Liver (tissue), 3 donors: ENCODE measurements at regions not wholly inside any gene's neighbourhood (a gene's known extent, or its start where the extent isn't known, plus 50 kb on each side); places are given as distances from the start of the nearest gene placed in this dataset.

Source experiments
- EGR1 ChIP-seq, 2 donors: IDR thresholded peaks; 2 replicates each; pipeline ENCODE4 v1.6.1; 2016 to 2018; ENCODE audit warnings: antibody characterized with exemption in 2 of 2, low read depth in 2 of 2
- FOXA2 ChIP-seq: IDR thresholded peaks from 2 replicates; pipeline ENCODE4 v1.6.1; 2016; ENCODE audit warnings: antibody characterized with exemption
- HNF4G ChIP-seq: IDR thresholded peaks from 2 replicates; pipeline ENCODE4 v1.6.1; 2016; ENCODE audit warnings: antibody characterized with exemption
- JUND ChIP-seq, 2 donors: IDR thresholded peaks; 2 replicates each; pipeline ENCODE4 v1.6.1; 2016; ENCODE audit warnings: antibody characterized with exemption in 2 of 2
- NR2F2 ChIP-seq: IDR thresholded peaks from 2 replicates; pipeline ENCODE4 v1.6.1; 2016; ENCODE audit warnings: antibody characterized with exemption
- RAD21 ChIP-seq, 2 donors: IDR thresholded peaks; 2 replicates each; pipeline ENCODE4 v1.6.1; 2016; ENCODE audit warnings: antibody characterized with exemption in 2 of 2, mild to moderate bottlenecking in 2 of 2
- SP1 ChIP-seq: IDR thresholded peaks from 2 replicates; pipeline ENCODE4 v1.6.1; 2018; ENCODE audit warnings: antibody characterized with exemption, mild to moderate bottlenecking
- TAF1 ChIP-seq: conservative IDR thresholded peaks from 2 replicates; pipeline ENCODE4 v1.6.1; 2016; ENCODE audit warnings: antibody characterized with exemption, mild to moderate bottlenecking
- TF ChIP-seq, protein P1 (sequence below): fragments of 150-350 bp; IDR thresholded peaks from 2 replicates; pipeline ENCODE4 v1.5.1; 2017; ENCODE audit warnings: improper control_type of control experiment, low read depth, low read length; ENCODE audit not compliant: missing input control
- TF ChIP-seq, protein P2 (sequence below): IDR thresholded peaks from 2 replicates; pipeline ENCODE4 v1.6.1; 2016; ENCODE audit warnings: antibody characterized with exemption
- TF ChIP-seq, protein P3 (sequence below): IDR thresholded peaks from 2 replicates; pipeline ENCODE4 v1.6.1; 2016; ENCODE audit warnings: antibody characterized with exemption
- TF ChIP-seq, protein P4 (sequence below): IDR thresholded peaks from 2 replicates; pipeline ENCODE4 v1.6.1; 2016; ENCODE audit warnings: antibody characterized with exemption
- TF ChIP-seq, protein P5 (sequence below): IDR thresholded peaks from 2 replicates; pipeline ENCODE4 v1.6.1; 2016; ENCODE audit warnings: antibody characterized with exemption, mild to moderate bottlenecking
- donor health status: healthy.
- donor health status: healthy.

DNA sequence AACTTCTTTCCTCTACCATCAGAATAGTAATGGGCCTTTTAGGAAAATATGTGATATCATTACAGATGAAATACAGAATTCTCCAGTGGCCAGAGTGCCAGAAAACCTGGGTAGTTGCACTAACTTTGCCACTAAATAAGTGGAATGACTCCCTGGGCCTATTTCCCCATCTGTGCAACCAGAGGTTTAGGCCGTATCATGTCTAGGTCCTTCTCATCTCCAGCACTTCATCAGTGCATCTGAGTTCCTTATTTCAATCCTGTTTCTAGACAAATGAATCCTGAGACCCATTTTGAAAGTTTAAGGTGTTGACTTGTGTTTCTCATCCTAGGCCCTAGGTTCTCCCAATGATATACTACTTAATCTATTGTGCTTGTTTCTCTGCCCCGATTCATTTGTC is 236.2 kb downstream of the CD83 start:
- TF ChIP-seq, protein P1, sequence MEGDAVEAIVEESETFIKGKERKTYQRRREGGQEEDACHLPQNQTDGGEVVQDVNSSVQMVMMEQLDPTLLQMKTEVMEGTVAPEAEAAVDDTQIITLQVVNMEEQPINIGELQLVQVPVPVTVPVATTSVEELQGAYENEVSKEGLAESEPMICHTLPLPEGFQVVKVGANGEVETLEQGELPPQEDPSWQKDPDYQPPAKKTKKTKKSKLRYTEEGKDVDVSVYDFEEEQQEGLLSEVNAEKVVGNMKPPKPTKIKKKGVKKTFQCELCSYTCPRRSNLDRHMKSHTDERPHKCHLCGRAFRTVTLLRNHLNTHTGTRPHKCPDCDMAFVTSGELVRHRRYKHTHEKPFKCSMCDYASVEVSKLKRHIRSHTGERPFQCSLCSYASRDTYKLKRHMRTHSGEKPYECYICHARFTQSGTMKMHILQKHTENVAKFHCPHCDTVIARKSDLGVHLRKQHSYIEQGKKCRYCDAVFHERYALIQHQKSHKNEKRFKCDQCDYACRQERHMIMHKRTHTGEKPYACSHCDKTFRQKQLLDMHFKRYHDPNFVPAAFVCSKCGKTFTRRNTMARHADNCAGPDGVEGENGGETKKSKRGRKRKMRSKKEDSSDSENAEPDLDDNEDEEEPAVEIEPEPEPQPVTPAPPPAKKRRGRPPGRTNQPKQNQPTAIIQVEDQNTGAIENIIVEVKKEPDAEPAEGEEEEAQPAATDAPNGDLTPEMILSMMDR, result no peak
- TF ChIP-seq HNF4G (no peak), EGR1 (IDR thresholded peaks at IDR 0.05; ENCODE audit: low read depth in 2 of 2) (no peak), JUND (IDR thresholded peaks at IDR 0.05) (no peak), SP1 (no peak), RAD21 (IDR thresholded peaks at IDR 0.05) (no peak), NR2F2 (no peak), FOXA2 (no peak), TAF1 (no peak)
- TF ChIP-seq, protein P2, sequence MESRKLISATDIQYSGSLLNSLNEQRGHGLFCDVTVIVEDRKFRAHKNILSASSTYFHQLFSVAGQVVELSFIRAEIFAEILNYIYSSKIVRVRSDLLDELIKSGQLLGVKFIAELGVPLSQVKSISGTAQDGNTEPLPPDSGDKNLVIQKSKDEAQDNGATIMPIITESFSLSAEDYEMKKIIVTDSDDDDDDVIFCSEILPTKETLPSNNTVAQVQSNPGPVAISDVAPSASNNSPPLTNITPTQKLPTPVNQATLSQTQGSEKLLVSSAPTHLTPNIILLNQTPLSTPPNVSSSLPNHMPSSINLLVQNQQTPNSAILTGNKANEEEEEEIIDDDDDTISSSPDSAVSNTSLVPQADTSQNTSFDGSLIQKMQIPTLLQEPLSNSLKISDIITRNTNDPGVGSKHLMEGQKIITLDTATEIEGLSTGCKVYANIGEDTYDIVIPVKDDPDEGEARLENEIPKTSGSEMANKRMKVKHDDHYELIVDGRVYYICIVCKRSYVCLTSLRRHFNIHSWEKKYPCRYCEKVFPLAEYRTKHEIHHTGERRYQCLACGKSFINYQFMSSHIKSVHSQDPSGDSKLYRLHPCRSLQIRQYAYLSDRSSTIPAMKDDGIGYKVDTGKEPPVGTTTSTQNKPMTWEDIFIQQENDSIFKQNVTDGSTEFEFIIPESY, result no peak
- TF ChIP-seq, protein P3, sequence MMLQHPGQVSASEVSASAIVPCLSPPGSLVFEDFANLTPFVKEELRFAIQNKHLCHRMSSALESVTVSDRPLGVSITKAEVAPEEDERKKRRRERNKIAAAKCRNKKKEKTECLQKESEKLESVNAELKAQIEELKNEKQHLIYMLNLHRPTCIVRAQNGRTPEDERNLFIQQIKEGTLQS, result no peak
- TF ChIP-seq, protein P4, sequence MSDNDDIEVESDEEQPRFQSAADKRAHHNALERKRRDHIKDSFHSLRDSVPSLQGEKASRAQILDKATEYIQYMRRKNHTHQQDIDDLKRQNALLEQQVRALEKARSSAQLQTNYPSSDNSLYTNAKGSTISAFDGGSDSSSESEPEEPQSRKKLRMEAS, result no peak
- TF ChIP-seq, protein P5, sequence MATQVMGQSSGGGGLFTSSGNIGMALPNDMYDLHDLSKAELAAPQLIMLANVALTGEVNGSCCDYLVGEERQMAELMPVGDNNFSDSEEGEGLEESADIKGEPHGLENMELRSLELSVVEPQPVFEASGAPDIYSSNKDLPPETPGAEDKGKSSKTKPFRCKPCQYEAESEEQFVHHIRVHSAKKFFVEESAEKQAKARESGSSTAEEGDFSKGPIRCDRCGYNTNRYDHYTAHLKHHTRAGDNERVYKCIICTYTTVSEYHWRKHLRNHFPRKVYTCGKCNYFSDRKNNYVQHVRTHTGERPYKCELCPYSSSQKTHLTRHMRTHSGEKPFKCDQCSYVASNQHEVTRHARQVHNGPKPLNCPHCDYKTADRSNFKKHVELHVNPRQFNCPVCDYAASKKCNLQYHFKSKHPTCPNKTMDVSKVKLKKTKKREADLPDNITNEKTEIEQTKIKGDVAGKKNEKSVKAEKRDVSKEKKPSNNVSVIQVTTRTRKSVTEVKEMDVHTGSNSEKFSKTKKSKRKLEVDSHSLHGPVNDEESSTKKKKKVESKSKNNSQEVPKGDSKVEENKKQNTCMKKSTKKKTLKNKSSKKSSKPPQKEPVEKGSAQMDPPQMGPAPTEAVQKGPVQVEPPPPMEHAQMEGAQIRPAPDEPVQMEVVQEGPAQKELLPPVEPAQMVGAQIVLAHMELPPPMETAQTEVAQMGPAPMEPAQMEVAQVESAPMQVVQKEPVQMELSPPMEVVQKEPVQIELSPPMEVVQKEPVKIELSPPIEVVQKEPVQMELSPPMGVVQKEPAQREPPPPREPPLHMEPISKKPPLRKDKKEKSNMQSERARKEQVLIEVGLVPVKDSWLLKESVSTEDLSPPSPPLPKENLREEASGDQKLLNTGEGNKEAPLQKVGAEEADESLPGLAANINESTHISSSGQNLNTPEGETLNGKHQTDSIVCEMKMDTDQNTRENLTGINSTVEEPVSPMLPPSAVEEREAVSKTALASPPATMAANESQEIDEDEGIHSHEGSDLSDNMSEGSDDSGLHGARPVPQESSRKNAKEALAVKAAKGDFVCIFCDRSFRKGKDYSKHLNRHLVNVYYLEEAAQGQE, result no peak
